ENCODE measurements at regions not wholly inside any gene's neighbourhood (a gene's known extent, or its start where the extent isn't known, plus 50 kb on each side); places are given as distances from the start of the nearest gene placed in this dataset.

GRCh38 chr4:108540536-108540935, 79.8 kb upstream of the RPL34 start:
- H3K27ac ChIP-seq (ENCODE audit: low read depth in 1 of 2, low read length in 2 of 2), result no peak overlapping the region
- TF ChIP-seq CTCF (IDR thresholded peaks at IDR 0.05), result no peak
- no peaks in the 10 kb centered on the region for H3K27me3 ChIP-seq (ENCODE audit: control insufficient read depth in 2 of 2, insufficient read depth in 2 of 2, low read length in 2 of 2)
- intact Hi-C loops (cut with micrococcal nuclease), result no loop called here
- H3K9me3 ChIP-seq (replicated peaks in 1 of 2; ENCODE audit: control insufficient read depth in 1 of 2, insufficient read depth in 1 of 2, low read length in 2 of 2), result no peaks in the 10 kb centered on the region
- Mint-ChIP-seq H3K4me3 (no peak overlapping the region), H3K36me3 (no peaks in the 10 kb centered on the region), H3K27me3 (ENCODE audit: low read depth in 3 of 3) (peaks cover 0 to 2% (median 1%) of the 10 kb centered on the region in 3 donors), H3K4me1 (peaks cover 8% of the 10 kb centered on the region), H3K27ac (no peak overlapping the region), H3K9me3 (peaks cover 0 to 10% (median 0%) of the 10 kb centered on the region in 7 donors)
- no peak for DNase-seq
- H3K4me3 ChIP-seq (replicated peaks in 1 of 3; ENCODE audit: low read depth in 2 of 3, low read length in 3 of 3), result no peak overlapping the region
- no peaks in the 10 kb centered on the region for H3K36me3 ChIP-seq (replicated peaks in 1 of 2; ENCODE audit: control insufficient read depth in 1 of 2, insufficient read depth in 2 of 2, low read length in 2 of 2)
- H2AFZ ChIP-seq (ENCODE audit: insufficient read depth, low read depth, low read length, poor library complexity, severe bottlenecking), result no peak overlapping the region
- no peaks in the 10 kb centered on the region for H3K79me2 ChIP-seq (ENCODE audit: insufficient read depth, low read length)
- 17% methylated on average over 1 of the region's 2 CpGs for WGBS (ENCODE audit: insufficient coverage)
- H3K9ac ChIP-seq (ENCODE audit: insufficient read depth, low read length, poor library complexity, severe bottlenecking), result no peak overlapping the region
- no peak overlapping the region for H3K4me2 ChIP-seq (replicated peaks; ENCODE audit: extremely low read depth, low read length, poor library complexity, severe bottlenecking)
- no peaks in the 10 kb centered on the region for H3K4me1 ChIP-seq (ENCODE audit: control insufficient read depth in 1 of 2, insufficient read depth in 2 of 2, low read length in 2 of 2)
- no peaks in the 10 kb centered on the region for H4K20me1 ChIP-seq (ENCODE audit: insufficient read depth, low read length)

GRCh38 chr4:108536577-108536976, 83.8 kb upstream of the RPL34 start:
- Histone ChIP-seq H4K20me1 (ENCODE audit: insufficient read depth, low read length) (no peaks in the 10 kb centered on the region), H3K4me3 (replicated peaks in 1 of 3; ENCODE audit: low read depth in 2 of 3, low read length in 3 of 3) (no peak overlapping the region), H3K9ac (ENCODE audit: insufficient read depth, low read length, poor library complexity, severe bottlenecking) (no peak overlapping the region), H3K36me3 (replicated peaks in 1 of 2; ENCODE audit: control insufficient read depth in 1 of 2, insufficient read depth in 2 of 2, low read length in 2 of 2) (no peaks in the 10 kb centered on the region), H3K79me2 (ENCODE audit: insufficient read depth, low read length) (no peaks in the 10 kb centered on the region), H3K27me3 (ENCODE audit: control insufficient read depth in 2 of 2, insufficient read depth in 2 of 2, low read length in 2 of 2) (no peaks in the 10 kb centered on the region), H3K9me3 (replicated peaks in 1 of 2; ENCODE audit: control insufficient read depth in 1 of 2, insufficient read depth in 1 of 2, low read length in 2 of 2) (no peaks in the 10 kb centered on the region), H3K4me2 (replicated peaks; ENCODE audit: extremely low read depth, low read length, poor library complexity, severe bottlenecking) (no peak overlapping the region), H3K27ac (ENCODE audit: low read depth in 1 of 2, low read length in 2 of 2) (no peak overlapping the region), H2AFZ (ENCODE audit: insufficient read depth, low read depth, low read length, poor library complexity, severe bottlenecking) (no peak overlapping the region), H3K4me1 (ENCODE audit: control insufficient read depth in 1 of 2, insufficient read depth in 2 of 2, low read length in 2 of 2) (no peaks in the 10 kb centered on the region)
- H3K36me3 Mint-ChIP-seq, result no peaks in the 10 kb centered on the region
- intact Hi-C loops (cut with micrococcal nuclease), result no loop called here
- H3K9me3 Mint-ChIP-seq, result no peaks in the 10 kb centered on the region
- TF ChIP-seq CTCF (IDR thresholded peaks at IDR 0.05), result no peak
- peaks cover 7% of the 10 kb centered on the region for H3K4me1 Mint-ChIP-seq
- no peak overlapping the region for H3K27ac Mint-ChIP-seq
- H3K4me3 Mint-ChIP-seq, result no peak overlapping the region
- H3K27me3 Mint-ChIP-seq (ENCODE audit: low read depth in 3 of 3), result peaks cover 2 to 5% (median 2%) of the 10 kb centered on the region in 3 donors
- DNase-seq, result no peak
- WGBS (ENCODE audit: insufficient coverage), result 94% methylated on average over 2 of the region's 2 CpGs
